Transverse colon (tissue), 3 donors: ENCODE measurements at regions not wholly inside any gene's neighbourhood (a gene's known extent, or its start where the extent isn't known, plus 50 kb on each side); places are given as distances from the start of the nearest gene placed in this dataset.

Source experiments
- POLR2A ChIP-seq: fragments of 450-650 bp; IDR thresholded peaks from one replicate; pipeline ENCODE4 v1.6.1; 2016; ENCODE audit warnings: antibody characterized with exemption, mild to moderate bottlenecking, moderate library complexity
- TF ChIP-seq, protein P1 (sequence below), 5 experiments: fragments of 200-600 bp in 3 of 5; fragments of 450-650 bp in 2 of 5; sonication (generic) in 3 of 5; IDR thresholded peaks; 1 replicate in 2 of 5; 2 replicates in 3 of 5; pipeline ENCODE4 v1.5.1; 2016 to 2017; ENCODE audit warnings: antibody characterized with exemption in 5 of 5, inconsistent platforms in 3 of 5, mild to moderate bottlenecking in 2 of 5, moderate library complexity in 1 of 5

DNA sequence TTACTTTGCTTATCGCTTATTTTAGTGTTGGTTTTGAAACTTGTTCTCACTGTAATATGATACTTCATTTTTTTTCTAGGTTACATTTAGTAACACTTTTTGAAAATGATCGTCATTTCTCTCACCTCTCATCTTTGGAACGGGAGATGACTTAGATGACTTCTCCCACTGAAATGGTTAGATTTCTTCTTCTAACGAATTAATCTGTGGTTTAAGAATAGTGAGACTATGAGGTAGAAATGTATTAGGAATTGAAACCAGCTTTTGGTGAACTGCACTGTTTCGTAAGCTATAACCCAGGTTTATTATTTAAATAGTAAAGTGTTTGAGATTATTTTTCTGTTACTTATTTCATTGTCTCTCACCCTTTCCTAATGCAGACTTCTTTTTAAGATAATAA lies 93.7 kb downstream of the PRR15 start:
- TF ChIP-seq, protein P1, sequence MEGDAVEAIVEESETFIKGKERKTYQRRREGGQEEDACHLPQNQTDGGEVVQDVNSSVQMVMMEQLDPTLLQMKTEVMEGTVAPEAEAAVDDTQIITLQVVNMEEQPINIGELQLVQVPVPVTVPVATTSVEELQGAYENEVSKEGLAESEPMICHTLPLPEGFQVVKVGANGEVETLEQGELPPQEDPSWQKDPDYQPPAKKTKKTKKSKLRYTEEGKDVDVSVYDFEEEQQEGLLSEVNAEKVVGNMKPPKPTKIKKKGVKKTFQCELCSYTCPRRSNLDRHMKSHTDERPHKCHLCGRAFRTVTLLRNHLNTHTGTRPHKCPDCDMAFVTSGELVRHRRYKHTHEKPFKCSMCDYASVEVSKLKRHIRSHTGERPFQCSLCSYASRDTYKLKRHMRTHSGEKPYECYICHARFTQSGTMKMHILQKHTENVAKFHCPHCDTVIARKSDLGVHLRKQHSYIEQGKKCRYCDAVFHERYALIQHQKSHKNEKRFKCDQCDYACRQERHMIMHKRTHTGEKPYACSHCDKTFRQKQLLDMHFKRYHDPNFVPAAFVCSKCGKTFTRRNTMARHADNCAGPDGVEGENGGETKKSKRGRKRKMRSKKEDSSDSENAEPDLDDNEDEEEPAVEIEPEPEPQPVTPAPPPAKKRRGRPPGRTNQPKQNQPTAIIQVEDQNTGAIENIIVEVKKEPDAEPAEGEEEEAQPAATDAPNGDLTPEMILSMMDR (IDR thresholded peaks at IDR 0.05), result no peak
- TF ChIP-seq POLR2A, result no peak
